Activated naive CD4-positive, alpha-beta T cell treated with anti-CD3 and anti-CD28 coated beads for 36 hours (primary cell): ENCODE measurements at regions not wholly inside any gene's neighbourhood (a gene's known extent, or its start where the extent isn't known, plus 50 kb on each side); places are given as distances from the start of the nearest gene placed in this dataset.

ENCODE experiments used
- CTCF ChIA-PET: fragments of 350-600 bp; sonication (Branson Sonifier 250); formaldehyde crosslinking; loops from one replicate; lab custom pipeline; 2021; ENCODE audit warnings: antibody characterized with exemption; lab: Charles Lee
- DNase-seq: peaks from one replicate; pipeline ENCODE4 v3.0.0-alpha.2; 2020
- H3K27ac Mint-ChIP-seq: one replicate; pipeline ENCODE4 v1.8.0; 2021; ENCODE audit warnings: mild to moderate bottlenecking, mixed read lengths
- H3K27me3 Mint-ChIP-seq: one replicate; pipeline ENCODE4 v1.8.0; 2021; ENCODE audit warnings: low read depth, mixed read lengths
- H3K36me3 Mint-ChIP-seq: one replicate; pipeline ENCODE4 v1.8.0; 2021; ENCODE audit warnings: low read depth, mixed read lengths
- H3K4me1 Mint-ChIP-seq: one replicate; pipeline ENCODE4 v1.8.0; 2021; ENCODE audit warnings: low read depth, mixed read lengths
- H3K4me3 Mint-ChIP-seq: one replicate; pipeline ENCODE4 v1.8.0; 2021; ENCODE audit warnings: mild to moderate bottlenecking, moderate library complexity, mixed read lengths
- H3K9me3 Mint-ChIP-seq: one replicate; pipeline ENCODE4 v1.8.0; 2021; ENCODE audit warnings: mixed read lengths
- intact Hi-C: fragments of 100-400 bp; cut with micrococcal nuclease; formaldehyde crosslinking; loops from one replicate; pipeline ENCODE4 v1.15.1; 2023

DNA sequence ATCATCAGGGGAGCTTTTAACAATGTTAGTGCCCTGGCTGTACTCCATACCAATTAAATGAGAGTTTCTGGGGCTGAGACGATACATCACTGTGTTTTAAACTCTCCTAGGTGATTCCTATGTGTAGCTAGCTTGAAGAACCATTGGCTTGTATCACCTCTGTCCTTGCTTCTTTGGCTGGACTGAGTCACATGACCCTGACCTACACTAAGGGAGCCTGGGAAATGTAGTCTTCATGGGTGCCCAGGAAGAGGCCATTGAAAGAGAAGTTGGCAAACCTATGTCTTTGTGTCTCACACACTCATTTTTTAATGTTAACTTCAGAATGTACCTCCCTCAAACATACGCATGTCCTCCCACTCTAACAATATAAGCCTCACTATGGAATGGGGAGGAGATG, 506.6 kb downstream of the DHX35 start:
- Mint-ChIP-seq H3K9me3 (no peaks in the 10 kb centered on the region), H3K36me3 (no peaks in the 10 kb centered on the region), H3K4me3 (no peak overlapping the region), H3K27ac (no peak overlapping the region), H3K27me3 (no peaks in the 10 kb centered on the region), H3K4me1 (no peaks in the 10 kb centered on the region)
- CTCF ChIA-PET: no interaction called here
- no peak for DNase-seq
- intact Hi-C loops: no loop called here

DNA sequence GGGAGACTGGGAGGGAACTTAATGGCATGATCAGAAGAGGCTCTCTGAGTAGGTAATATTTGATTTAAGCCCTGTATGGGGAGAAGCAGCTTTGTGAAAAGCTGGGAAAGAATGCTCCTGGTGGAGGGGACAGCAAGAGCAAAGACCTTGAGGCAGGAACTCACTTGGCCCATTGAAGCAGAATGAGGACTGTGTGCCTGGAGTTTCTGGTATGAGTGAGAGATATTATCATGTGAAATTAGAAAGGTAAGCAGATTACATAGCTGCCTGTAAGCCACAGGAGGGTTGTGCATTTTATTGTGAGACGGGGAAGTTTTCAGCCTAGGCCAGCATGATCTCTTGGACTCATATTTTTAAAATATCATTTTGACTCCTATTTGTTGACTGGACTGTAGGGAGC, 502.1 kb downstream of the DHX35 start:
- Mint-ChIP-seq H3K27ac (no peak overlapping the region), H3K27me3 (peaks cover 2% of the 10 kb centered on the region), H3K36me3 (no peaks in the 10 kb centered on the region), H3K9me3 (no peaks in the 10 kb centered on the region), H3K4me1 (no peaks in the 10 kb centered on the region), H3K4me3 (no peak overlapping the region)
- intact Hi-C loops: no loop called here
- no peak for DNase-seq
- CTCF ChIA-PET: no interaction called here

DNA sequence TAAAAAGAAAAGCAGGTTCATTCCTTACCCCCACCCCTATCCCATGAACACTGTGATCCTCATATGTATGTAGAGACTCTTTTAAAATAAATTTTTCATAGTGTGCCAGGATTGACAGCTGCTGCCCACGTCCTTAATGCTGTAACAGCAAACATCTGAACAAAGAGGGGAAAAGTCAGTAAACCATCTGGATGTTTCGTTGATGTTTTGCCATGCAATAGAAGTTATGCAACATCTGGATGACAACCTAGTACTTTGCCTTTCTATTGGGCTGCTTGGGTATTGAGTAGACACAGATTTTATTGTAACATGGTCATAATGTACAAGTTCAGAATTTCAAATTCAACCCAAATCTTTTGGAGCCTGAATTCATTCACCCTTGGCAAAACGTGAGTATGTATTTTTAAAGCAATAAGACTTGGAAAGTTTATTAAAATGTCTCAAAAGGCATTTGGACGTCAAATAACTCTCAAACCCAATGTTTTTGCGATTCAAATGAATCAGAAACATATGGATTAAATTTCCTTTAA, 500.3 kb downstream of the DHX35 start:
- Mint-ChIP-seq H3K27me3 (peaks cover 3% of the 10 kb centered on the region), H3K4me1 (no peaks in the 10 kb centered on the region), H3K9me3 (no peaks in the 10 kb centered on the region), H3K27ac (no peak overlapping the region), H3K36me3 (no peaks in the 10 kb centered on the region), H3K4me3 (no peak overlapping the region)
- no peak for DNase-seq
- CTCF ChIA-PET: no interaction called here
- intact Hi-C loops: no loop called here

DNA sequence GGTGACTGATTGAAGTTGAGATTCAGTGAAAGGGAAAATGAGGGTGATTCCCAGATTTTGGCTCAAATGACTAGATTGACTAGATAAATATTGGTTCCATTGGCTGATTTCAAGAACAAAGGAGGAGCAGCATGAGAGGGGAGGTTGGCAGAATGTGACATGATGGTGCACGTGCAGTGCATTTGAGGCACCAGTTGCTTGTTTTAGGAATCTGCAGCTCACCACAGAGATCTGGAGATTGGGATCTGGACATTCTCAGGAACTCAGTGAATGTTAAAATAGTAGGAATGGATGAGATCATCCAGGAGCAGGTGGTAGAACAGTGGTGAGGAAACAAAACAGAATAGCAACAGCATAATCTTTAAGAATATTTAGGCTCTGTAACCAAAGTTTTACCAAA, 496.3 kb downstream of the DHX35 start:
- Mint-ChIP-seq H3K9me3 (no peaks in the 10 kb centered on the region), H3K27me3 (peaks cover 3% of the 10 kb centered on the region), H3K27ac (no peak overlapping the region), H3K4me1 (no peaks in the 10 kb centered on the region), H3K36me3 (no peaks in the 10 kb centered on the region), H3K4me3 (no peak overlapping the region)
- no peak for DNase-seq
- intact Hi-C loops: no loop called here
- CTCF ChIA-PET: no interaction called here

DNA sequence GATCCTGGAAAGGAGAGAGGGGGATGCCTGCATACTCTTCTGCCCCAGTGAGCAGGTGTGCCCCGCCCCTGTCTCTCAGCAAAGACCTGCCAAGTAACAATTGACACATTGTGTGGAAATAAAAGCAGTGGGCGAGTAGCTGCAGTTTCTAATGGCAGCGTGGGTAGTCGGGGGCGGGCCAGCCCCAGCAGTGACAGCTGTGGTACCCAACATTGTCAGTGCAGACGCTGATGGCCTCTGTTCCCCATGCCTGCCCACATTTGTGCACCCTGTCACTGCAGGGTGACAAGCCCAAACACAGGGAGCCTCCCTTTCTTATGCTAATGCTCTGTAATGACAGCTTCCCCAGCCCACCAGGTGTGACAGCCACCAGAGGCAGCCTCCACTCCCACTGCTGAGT, 491.7 kb downstream of the DHX35 start:
- CTCF ChIA-PET: no interaction called here
- peaks cover 2% of the 10 kb centered on the region for H3K27me3 Mint-ChIP-seq
- DNase-seq: no peak
- no peaks in the 10 kb centered on the region for H3K36me3 Mint-ChIP-seq
- H3K4me3 Mint-ChIP-seq: no peak overlapping the region
- intact Hi-C loops: no loop called here
- H3K27ac Mint-ChIP-seq: no peak overlapping the region
- H3K4me1 Mint-ChIP-seq: no peaks in the 10 kb centered on the region
- H3K9me3 Mint-ChIP-seq: no peaks in the 10 kb centered on the region

DNA sequence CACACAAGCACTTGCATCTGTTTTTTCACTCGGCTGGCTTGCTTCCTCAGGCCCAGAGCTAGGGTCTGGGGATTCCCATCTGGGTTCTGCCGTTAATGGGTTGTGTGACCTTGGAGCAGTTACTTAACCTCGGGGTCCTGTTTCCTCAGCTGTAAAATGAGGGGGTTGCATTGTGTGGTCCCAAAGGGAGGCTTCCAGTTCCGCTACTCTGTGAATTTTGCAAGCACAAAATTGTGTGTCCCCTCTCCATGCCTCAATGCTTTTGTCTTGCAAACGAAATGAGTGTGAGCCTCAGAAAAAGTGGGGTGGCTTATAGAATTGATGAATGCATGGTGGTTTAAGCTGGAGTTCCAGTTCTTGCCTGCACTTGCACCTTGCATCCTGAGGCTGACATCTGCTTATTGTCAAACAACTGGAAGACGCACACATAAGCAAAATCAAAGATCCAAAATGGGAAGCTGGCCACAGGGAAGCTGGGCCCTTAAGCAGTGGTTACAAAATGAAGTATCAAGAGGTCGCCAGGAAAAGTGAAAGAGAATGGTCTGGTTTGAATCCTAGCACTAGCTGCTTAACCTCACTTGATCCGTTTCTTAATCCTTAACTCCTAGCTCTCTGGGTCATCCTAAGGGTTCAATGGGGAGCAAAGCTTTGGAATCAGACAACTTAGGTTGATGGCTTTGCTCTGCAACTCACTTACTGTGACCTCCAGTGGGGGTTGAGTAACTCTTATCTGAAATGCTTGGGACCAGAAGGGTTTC, 490.6 kb downstream of the DHX35 start:
- peak overlapping the region; percentile 43 for H3K27ac Mint-ChIP-seq
- H3K9me3 Mint-ChIP-seq: no peaks in the 10 kb centered on the region
- no peaks in the 10 kb centered on the region for H3K27me3 Mint-ChIP-seq
- H3K4me1 Mint-ChIP-seq: no peaks in the 10 kb centered on the region
- DNase-seq: no peak
- H3K36me3 Mint-ChIP-seq: no peaks in the 10 kb centered on the region
- no peak overlapping the region for H3K4me3 Mint-ChIP-seq
- intact Hi-C loops: no loop called here
- CTCF ChIA-PET: no interaction called here

DNA sequence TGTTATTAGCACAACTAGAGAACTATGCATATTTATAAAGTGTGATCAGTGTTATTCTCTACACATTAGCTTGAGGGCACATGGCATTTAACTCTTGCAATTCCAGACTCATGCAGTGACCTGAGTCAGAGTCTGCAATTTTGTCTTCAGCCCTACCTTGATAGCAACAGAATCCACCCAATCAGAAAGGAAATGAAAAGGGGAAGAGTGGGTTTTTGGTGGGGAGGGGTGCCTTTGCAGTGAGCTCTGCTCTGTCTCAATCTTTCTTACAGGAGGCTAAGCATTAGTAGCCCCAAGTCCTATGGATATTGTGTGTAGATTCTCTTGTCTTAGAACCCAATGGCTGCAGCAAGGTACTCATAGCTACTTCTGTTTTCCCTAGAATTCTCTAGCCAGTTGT, 489.2 kb downstream of the DHX35 start:
- no peak overlapping the region for H3K4me3 Mint-ChIP-seq
- no peak overlapping the region for H3K27ac Mint-ChIP-seq
- H3K9me3 Mint-ChIP-seq: no peaks in the 10 kb centered on the region
- H3K27me3 Mint-ChIP-seq: no peaks in the 10 kb centered on the region
- CTCF ChIA-PET: no interaction called here
- no peaks in the 10 kb centered on the region for H3K36me3 Mint-ChIP-seq
- H3K4me1 Mint-ChIP-seq: no peaks in the 10 kb centered on the region
- intact Hi-C loops: no loop called here
- no peak for DNase-seq

DNA sequence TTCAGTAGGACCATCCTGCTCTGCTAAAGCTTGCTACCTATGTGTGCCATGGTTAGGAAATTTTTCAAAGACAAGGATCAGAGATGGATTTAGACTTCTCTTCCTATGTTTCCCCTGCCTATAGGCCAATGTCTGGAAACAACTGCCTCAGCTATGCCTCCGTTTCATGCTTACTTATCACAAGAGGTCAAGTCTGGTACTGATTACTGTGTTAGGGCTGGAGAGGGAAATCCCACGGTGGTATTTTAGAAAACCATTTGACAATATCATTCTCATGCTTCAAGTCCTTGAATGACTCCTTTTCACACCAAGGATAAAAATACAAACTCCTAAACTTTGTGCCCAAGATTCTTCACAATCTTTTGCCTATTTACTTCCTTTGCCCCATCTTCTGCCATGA, 484.3 kb downstream of the DHX35 start:
- no peak overlapping the region for H3K4me3 Mint-ChIP-seq
- H3K4me1 Mint-ChIP-seq: no peaks in the 10 kb centered on the region
- no peaks in the 10 kb centered on the region for H3K36me3 Mint-ChIP-seq
- H3K27me3 Mint-ChIP-seq: no peaks in the 10 kb centered on the region
- DNase-seq: no peak
- H3K27ac Mint-ChIP-seq: no peak overlapping the region
- intact Hi-C loops: no loop called here
- CTCF ChIA-PET: no interaction called here
- no peaks in the 10 kb centered on the region for H3K9me3 Mint-ChIP-seq

DNA sequence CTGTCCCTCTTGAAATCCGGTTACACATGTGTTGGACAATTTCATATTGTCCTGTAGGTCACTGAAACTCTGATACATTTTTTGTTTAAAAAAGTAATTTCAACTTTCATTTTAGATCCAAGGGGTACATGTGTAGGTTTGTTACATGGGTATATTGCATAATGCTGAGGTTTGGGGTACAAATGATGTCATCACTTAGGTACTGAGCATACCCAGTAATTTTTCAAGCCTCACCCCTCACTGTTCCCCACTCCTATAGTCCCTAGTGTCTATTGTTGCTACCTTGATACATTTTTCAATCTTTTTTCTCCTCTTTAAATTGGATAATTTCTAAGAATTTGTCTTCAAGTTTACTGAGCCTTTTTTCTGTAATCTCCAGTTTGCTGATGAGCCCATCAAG, 483.0 kb downstream of the DHX35 start:
- CTCF ChIA-PET: no interaction called here
- DNase-seq: no peak
- no peaks in the 10 kb centered on the region for H3K27me3 Mint-ChIP-seq
- H3K27ac Mint-ChIP-seq: no peak overlapping the region
- H3K4me1 Mint-ChIP-seq: no peaks in the 10 kb centered on the region
- no peaks in the 10 kb centered on the region for H3K9me3 Mint-ChIP-seq
- no peak overlapping the region for H3K4me3 Mint-ChIP-seq
- H3K36me3 Mint-ChIP-seq: no peaks in the 10 kb centered on the region
- intact Hi-C loops: no loop called here

DNA sequence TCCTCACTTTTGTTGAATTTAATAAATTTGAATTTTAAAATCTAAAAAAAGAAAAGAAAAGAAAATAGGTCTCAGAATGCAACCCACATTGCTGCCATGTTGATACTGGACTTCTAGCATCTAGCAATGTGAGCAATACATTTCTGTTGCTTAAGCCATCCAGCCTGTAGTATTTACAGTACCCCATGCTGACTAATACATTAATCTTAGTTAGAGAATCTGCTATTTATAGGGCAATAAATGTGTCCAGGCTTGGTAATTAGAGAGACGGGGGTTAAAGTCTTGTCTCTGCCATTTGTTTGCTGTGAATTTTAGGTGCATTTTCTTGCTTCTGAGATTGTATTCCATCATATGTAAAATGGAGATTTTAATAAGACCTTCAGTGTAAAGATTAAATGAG, 471.3 kb downstream of the DHX35 start:
- Mint-ChIP-seq H3K27me3 (no peaks in the 10 kb centered on the region), H3K9me3 (peaks cover 5% of the 10 kb centered on the region), H3K4me1 (no peaks in the 10 kb centered on the region), H3K36me3 (no peaks in the 10 kb centered on the region), H3K27ac (no peak overlapping the region), H3K4me3 (no peak overlapping the region)
- CTCF ChIA-PET: no interaction called here
- intact Hi-C loops: no loop called here
- DNase-seq: no peak

DNA sequence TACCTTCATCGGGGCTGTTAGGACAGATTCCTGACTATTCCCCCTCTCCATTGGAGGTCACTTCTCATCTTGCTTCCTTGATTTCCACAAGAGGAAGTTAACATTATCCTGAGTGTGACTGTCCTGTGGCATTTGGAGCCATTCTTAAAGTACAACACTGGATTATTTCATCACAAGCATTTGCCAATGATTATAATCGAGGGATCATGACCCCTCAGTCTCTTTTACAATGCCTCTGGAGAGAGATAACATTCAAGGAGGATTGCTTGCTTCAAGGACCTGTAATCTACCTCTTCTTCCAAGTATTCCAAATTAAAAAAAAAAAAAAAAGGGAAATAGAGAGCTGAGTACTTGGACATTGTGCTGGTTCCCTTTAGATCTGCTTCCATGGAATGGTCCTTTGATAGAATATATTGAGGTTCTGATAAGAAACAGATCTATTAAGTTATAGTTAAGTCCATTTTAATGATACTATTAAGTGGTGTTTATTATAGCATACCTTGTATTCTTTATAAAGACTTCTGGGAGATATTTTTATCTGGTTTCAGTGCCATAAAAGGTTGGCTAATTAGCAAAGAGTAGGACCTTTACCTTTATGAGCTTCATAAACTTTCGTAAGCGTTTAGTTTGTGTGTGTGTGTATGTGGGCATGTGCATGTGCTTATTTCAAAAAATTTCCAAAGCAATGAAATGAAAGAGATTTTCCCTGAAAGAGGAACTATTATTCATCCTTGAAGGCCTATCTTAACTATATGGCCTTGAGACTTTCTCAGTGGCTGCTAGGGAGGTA, 469.1 kb downstream of the DHX35 start:
- Mint-ChIP-seq H3K9me3 (peaks cover 5% of the 10 kb centered on the region), H3K27me3 (no peaks in the 10 kb centered on the region), H3K36me3 (no peaks in the 10 kb centered on the region), H3K4me1 (no peaks in the 10 kb centered on the region), H3K4me3 (no peak overlapping the region), H3K27ac (no peak overlapping the region)
- CTCF ChIA-PET: no interaction called here
- intact Hi-C loops: no loop called here
- no peak for DNase-seq

DNA sequence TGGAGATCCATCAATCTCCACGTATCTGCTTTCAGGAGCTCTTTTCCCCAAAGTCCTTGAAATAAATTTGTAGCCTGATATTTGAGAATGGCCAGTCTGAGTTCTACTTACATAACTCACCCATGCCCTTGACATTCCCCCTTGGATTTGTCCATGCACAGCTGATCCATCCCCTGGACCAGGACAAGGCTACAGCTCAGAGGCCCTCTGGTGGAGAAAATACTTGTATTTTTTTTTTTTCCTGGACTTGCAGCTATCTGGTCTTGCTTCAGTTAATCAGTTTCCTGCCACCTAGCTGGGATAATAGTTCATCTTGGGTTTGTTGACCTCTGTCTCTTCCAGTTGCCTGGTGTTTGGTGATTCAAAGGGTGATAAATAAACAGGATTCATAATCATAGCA, 467.6 kb downstream of the DHX35 start:
- no peaks in the 10 kb centered on the region for H3K27me3 Mint-ChIP-seq
- H3K9me3 Mint-ChIP-seq: peaks cover 5% of the 10 kb centered on the region
- DNase-seq: no peak
- no peaks in the 10 kb centered on the region for H3K4me1 Mint-ChIP-seq
- no peaks in the 10 kb centered on the region for H3K36me3 Mint-ChIP-seq
- H3K4me3 Mint-ChIP-seq: no peak overlapping the region
- CTCF ChIA-PET: no interaction called here
- intact Hi-C loops: no loop called here
- H3K27ac Mint-ChIP-seq: no peak overlapping the region
